Thyroid gland (tissue), 4 donors: ENCODE measurements at regions not wholly inside any gene's neighbourhood (a gene's known extent, or its start where the extent isn't known, plus 50 kb on each side); places are given as distances from the start of the nearest gene placed in this dataset.

Source experiments
- POLR2A ChIP-seq, 2 donors: fragments of 450-650 bp; IDR thresholded peaks; one replicate each; pipeline ENCODE4 v1.6.1; 2017; ENCODE audit warnings: antibody characterized with exemption in 2 of 2, mild to moderate bottlenecking in 2 of 2, moderate library complexity in 1 of 2
- TF ChIP-seq, protein P1 (sequence below), 6 experiments: fragments of 200-600 bp in 3 of 6; fragments of 450-650 bp in 3 of 6; sonication (generic) in 3 of 6; IDR thresholded peaks; one replicate each; pipeline ENCODE4 v1.5.1; 2016 to 2019; ENCODE audit warnings: antibody characterized with exemption in 6 of 6, mild to moderate bottlenecking in 2 of 6, inconsistent platforms in 1 of 6, moderate library complexity in 1 of 6

DNA sequence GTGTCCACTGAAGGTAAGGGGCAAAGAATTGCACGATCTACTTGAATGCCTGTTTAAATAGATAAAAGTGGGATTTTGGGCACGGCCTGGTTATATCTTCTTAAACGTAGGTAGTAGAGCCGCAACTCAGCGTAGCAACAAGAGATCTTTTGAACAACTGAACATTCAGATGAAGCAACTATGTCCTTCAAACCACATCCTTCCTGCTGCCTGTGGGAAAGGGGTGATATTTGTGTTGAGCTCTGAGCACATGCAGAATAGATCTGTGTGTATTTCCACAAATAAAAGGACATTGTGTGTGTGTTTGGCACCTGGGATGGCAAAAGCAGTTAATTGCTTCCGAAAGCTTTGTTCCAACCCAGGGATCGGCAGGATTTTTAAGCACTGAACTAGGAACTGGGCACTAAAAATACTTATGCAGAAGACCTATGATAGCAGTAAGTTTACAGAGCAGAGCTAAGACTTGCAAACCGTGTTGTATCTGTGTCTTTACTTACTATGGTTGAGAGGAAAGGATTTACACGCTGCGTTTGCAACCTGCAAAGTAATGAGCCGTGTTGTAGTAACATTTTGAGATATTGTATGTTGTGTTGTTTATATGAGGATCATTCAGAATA is 333.4 kb downstream of the CHRM3 start:
- no peak for TF ChIP-seq POLR2A (IDR thresholded peaks at IDR 0.05)
- TF ChIP-seq, protein P1, sequence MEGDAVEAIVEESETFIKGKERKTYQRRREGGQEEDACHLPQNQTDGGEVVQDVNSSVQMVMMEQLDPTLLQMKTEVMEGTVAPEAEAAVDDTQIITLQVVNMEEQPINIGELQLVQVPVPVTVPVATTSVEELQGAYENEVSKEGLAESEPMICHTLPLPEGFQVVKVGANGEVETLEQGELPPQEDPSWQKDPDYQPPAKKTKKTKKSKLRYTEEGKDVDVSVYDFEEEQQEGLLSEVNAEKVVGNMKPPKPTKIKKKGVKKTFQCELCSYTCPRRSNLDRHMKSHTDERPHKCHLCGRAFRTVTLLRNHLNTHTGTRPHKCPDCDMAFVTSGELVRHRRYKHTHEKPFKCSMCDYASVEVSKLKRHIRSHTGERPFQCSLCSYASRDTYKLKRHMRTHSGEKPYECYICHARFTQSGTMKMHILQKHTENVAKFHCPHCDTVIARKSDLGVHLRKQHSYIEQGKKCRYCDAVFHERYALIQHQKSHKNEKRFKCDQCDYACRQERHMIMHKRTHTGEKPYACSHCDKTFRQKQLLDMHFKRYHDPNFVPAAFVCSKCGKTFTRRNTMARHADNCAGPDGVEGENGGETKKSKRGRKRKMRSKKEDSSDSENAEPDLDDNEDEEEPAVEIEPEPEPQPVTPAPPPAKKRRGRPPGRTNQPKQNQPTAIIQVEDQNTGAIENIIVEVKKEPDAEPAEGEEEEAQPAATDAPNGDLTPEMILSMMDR (IDR thresholded peaks at IDR 0.05) = no peak
